GM23338 (cell line): ENCODE measurements at regions not wholly inside any gene's neighbourhood (a gene's known extent, or its start where the extent isn't known, plus 50 kb on each side); places are given as distances from the start of the nearest gene placed in this dataset.

Source experiments
- ATAC-seq: fragments of 200-7000 bp; cut with Tn5 transposase; 3 replicates; pipeline ENCODE4 v1.9.1; 2020
- DNase-seq: peaks from one replicate; pipeline ENCODE4 v3.0.0-alpha.2; 2015; ENCODE audit warnings: low spot score
- H2AFZ ChIP-seq: fragments of 200-600 bp; sonication (generic); 2 replicates; pipeline ENCODE4 v1.8.0; 2016; ENCODE audit warnings: antibody characterized with exemption, mild to moderate bottlenecking, moderate library complexity
- H3F3A ChIP-seq: fragments of 200-600 bp; sonication (generic); replicated peaks from 2 replicates; pipeline ENCODE4 v1.8.0; 2017; ENCODE audit warnings: antibody characterized with exemption, mixed run types, low read depth
- H3K27ac ChIP-seq: fragments of 200-600 bp; sonication (generic); 2 replicates; pipeline ENCODE4 v1.6.1; 2016; ENCODE audit warnings: low read depth
- H3K27me3 ChIP-seq: fragments of 200-600 bp; sonication (generic); 2 replicates; pipeline ENCODE4 v1.8.0; 2016; ENCODE audit warnings: mild to moderate bottlenecking, mixed run types, moderate library complexity; ENCODE audit not compliant: insufficient read depth
- H3K36me3 ChIP-seq: fragments of 200-600 bp; sonication (generic); 2 replicates; pipeline ENCODE4 v1.8.0; 2016; ENCODE audit warnings: mild to moderate bottlenecking; ENCODE audit not compliant: insufficient read depth
- H3K4me1 ChIP-seq: fragments of 200-600 bp; sonication (generic); 2 replicates; pipeline ENCODE4 v1.8.0; 2016; ENCODE audit warnings: mild to moderate bottlenecking, moderate library complexity; ENCODE audit not compliant: insufficient read depth
- H3K4me2 ChIP-seq: fragments of 200-600 bp; sonication (generic); 2 replicates; pipeline ENCODE4 v1.7.1; 2017; ENCODE audit warnings: mixed run types
- H3K4me3 ChIP-seq: fragments of 200-600 bp; sonication (generic); 2 replicates; pipeline ENCODE4 v1.6.1; 2016; ENCODE audit warnings: mixed run types
- H3K79me2 ChIP-seq: fragments of 200-600 bp; sonication (generic); replicated peaks from 2 replicates; pipeline ENCODE4 v1.8.0; 2017; ENCODE audit warnings: mild to moderate bottlenecking; ENCODE audit not compliant: insufficient read depth
- H3K9me2 ChIP-seq: fragments of 200-600 bp; sonication (generic); 2 replicates; pipeline ENCODE4 v1.8.0; 2017; ENCODE audit not compliant: insufficient read depth
- H4K20me1 ChIP-seq: fragments of 200-600 bp; sonication (generic); replicated peaks from 2 replicates; pipeline ENCODE4 v1.8.0; 2017; ENCODE audit warnings: mild to moderate bottlenecking; ENCODE audit not compliant: insufficient read depth
- H3K27ac Mint-ChIP-seq: 2 replicates; pipeline ENCODE4 v1.8.0; 2020; ENCODE audit warnings: inconsistent platforms, mild to moderate bottlenecking, moderate library complexity, mixed read lengths
- H3K27me3 Mint-ChIP-seq: 3 replicates; pipeline ENCODE4 v1.8.0; 2022; ENCODE audit warnings: low read depth, mild to moderate bottlenecking, moderate library complexity, mixed read lengths, inconsistent platforms; ENCODE audit not compliant: insufficient read depth, poor library complexity
- H3K36me3 Mint-ChIP-seq: 3 replicates; pipeline ENCODE4 v1.8.0; 2021; ENCODE audit warnings: low read depth, mild to moderate bottlenecking, inconsistent platforms, moderate library complexity, mixed read lengths
- H3K4me1 Mint-ChIP-seq: 3 replicates; pipeline ENCODE4 v1.8.0; 2020; ENCODE audit warnings: mild to moderate bottlenecking, inconsistent platforms, mixed read lengths
- H3K4me3 Mint-ChIP-seq: 3 replicates; pipeline ENCODE4 v1.8.0; 2021; ENCODE audit warnings: moderate library complexity, mild to moderate bottlenecking, inconsistent platforms, mixed read lengths
- H3K9me3 Mint-ChIP-seq: 3 replicates; pipeline ENCODE4 v1.8.0; 2020; ENCODE audit warnings: moderate library complexity, mild to moderate bottlenecking, inconsistent platforms, mixed read lengths
- CREB1 ChIP-seq: fragments of 250-450 bp; sonication (Bioruptor Pico); IDR thresholded peaks from 2 replicates; pipeline ENCODE4 v1.5.0; 2020; ENCODE audit warnings: low read depth, mild to moderate bottlenecking, moderate library complexity
- EZH2 ChIP-seq: fragments of 200-600 bp; sonication (generic); IDR thresholded peaks from one replicate; pipeline ENCODE4 v1.8.0; 2017; ENCODE audit warnings: antibody characterized with exemption, mild to moderate bottlenecking, low read depth; ENCODE audit not compliant: unreplicated experiment
- EZH2phosphoT487 ChIP-seq: fragments of 200-600 bp; sonication (generic); IDR thresholded peaks from one replicate; pipeline ENCODE4 v1.8.1; 2018; ENCODE audit warnings: antibody characterized with exemption; ENCODE audit not compliant: unreplicated experiment
- JUNB ChIP-seq: IDR thresholded peaks from one replicate; pipeline ENCODE4 v1.6.1; 2016; ENCODE audit warnings: antibody characterized with exemption; ENCODE audit not compliant: unreplicated experiment
- NANOG ChIP-seq: IDR thresholded peaks from 2 replicates; pipeline ENCODE4 v1.6.1; 2016; ENCODE audit warnings: antibody characterized with exemption, borderline replicate concordance
- POLR2AphosphoS5 ChIP-seq: IDR thresholded peaks from 2 replicates; pipeline ENCODE4 v1.6.1; 2016; ENCODE audit warnings: antibody characterized with exemption, low read depth
- STAT1 ChIP-seq: IDR thresholded peaks from one replicate; pipeline ENCODE4 v1.6.1; 2016; ENCODE audit warnings: antibody characterized with exemption; ENCODE audit not compliant: unreplicated experiment
- ZNF114 ChIP-seq: fragments of 250-450 bp; sonication (Bioruptor Pico); IDR thresholded peaks from 2 replicates; pipeline ENCODE4 v1.5.0; 2020; ENCODE audit warnings: mild to moderate bottlenecking, moderate library complexity
- ZNF331 ChIP-seq: fragments of 250-450 bp; sonication (Bioruptor Pico); IDR thresholded peaks from 2 replicates; pipeline ENCODE4 v1.5.0; 2020; ENCODE audit warnings: low read depth, mild to moderate bottlenecking, moderate library complexity
- TF ChIP-seq, protein P1 (sequence below): IDR thresholded peaks from 2 replicates; pipeline ENCODE4 v1.6.1; 2016; ENCODE audit warnings: antibody characterized with exemption
- TF ChIP-seq, protein P2 (sequence below): fragments of 250-450 bp; sonication (Bioruptor Pico); IDR thresholded peaks from 2 replicates; pipeline ENCODE4 v1.5.0; 2020; ENCODE audit warnings: mild to moderate bottlenecking, moderate library complexity
- TF ChIP-seq, protein P3 (sequence below): IDR thresholded peaks from one replicate; pipeline ENCODE4 v1.6.1; 2018; ENCODE audit warnings: antibody characterized with exemption; ENCODE audit not compliant: unreplicated experiment
- TF ChIP-seq, protein P4 (sequence below), 2 experiments: fragments of 200-600 bp in 1 of 2; sonication (generic) in 1 of 2; conservative IDR thresholded peaks; 2 replicates each; pipeline versions ENCODE4 v1.5.1 to v1.6.1; 2016 to 2017; ENCODE audit warnings: antibody characterized with exemption in 2 of 2, low read depth in 2 of 2, mild to moderate bottlenecking in 2 of 2, moderate library complexity in 1 of 2

DNA sequence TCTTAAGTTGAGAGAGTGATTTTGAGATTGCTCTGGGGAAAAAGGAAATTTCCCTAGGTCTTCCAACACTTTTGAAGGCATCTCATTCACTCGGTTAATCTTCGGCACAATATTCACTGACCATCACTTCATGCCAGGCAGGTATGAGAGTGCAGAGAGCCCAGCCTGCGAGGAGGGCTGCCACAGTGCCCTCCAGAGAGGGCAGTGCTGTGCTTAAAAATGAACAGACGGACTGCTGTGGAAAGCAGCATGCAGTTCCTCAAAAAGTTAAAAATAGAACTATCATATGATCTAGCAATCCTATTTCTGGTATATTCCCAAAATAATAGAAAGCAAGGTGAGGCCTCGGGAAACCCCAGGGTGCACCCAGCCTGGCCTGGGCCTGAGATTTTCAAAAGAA lies 374.9 kb upstream of the RAB6C start:
- H3K9me3 Mint-ChIP-seq: peaks cover 9% of the 10 kb centered on the region; the same call in 2 of the 3 replicates
- H3K4me1 Mint-ChIP-seq: peaks cover 15% of the 10 kb centered on the region
- TF ChIP-seq, protein P1, sequence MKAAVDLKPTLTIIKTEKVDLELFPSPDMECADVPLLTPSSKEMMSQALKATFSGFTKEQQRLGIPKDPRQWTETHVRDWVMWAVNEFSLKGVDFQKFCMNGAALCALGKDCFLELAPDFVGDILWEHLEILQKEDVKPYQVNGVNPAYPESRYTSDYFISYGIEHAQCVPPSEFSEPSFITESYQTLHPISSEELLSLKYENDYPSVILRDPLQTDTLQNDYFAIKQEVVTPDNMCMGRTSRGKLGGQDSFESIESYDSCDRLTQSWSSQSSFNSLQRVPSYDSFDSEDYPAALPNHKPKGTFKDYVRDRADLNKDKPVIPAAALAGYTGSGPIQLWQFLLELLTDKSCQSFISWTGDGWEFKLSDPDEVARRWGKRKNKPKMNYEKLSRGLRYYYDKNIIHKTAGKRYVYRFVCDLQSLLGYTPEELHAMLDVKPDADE: no peak
- TF ChIP-seq ZNF114 (no peak), POLR2AphosphoS5 (no peak), ZNF331 (CRISPR knock-in tag) (no peak), STAT1 (no peak), JUNB (no peak), EZH2phosphoT487 (no peak), NANOG (no peak), EZH2 (no peak), CREB1 (no peak)
- TF ChIP-seq, protein P2, sequence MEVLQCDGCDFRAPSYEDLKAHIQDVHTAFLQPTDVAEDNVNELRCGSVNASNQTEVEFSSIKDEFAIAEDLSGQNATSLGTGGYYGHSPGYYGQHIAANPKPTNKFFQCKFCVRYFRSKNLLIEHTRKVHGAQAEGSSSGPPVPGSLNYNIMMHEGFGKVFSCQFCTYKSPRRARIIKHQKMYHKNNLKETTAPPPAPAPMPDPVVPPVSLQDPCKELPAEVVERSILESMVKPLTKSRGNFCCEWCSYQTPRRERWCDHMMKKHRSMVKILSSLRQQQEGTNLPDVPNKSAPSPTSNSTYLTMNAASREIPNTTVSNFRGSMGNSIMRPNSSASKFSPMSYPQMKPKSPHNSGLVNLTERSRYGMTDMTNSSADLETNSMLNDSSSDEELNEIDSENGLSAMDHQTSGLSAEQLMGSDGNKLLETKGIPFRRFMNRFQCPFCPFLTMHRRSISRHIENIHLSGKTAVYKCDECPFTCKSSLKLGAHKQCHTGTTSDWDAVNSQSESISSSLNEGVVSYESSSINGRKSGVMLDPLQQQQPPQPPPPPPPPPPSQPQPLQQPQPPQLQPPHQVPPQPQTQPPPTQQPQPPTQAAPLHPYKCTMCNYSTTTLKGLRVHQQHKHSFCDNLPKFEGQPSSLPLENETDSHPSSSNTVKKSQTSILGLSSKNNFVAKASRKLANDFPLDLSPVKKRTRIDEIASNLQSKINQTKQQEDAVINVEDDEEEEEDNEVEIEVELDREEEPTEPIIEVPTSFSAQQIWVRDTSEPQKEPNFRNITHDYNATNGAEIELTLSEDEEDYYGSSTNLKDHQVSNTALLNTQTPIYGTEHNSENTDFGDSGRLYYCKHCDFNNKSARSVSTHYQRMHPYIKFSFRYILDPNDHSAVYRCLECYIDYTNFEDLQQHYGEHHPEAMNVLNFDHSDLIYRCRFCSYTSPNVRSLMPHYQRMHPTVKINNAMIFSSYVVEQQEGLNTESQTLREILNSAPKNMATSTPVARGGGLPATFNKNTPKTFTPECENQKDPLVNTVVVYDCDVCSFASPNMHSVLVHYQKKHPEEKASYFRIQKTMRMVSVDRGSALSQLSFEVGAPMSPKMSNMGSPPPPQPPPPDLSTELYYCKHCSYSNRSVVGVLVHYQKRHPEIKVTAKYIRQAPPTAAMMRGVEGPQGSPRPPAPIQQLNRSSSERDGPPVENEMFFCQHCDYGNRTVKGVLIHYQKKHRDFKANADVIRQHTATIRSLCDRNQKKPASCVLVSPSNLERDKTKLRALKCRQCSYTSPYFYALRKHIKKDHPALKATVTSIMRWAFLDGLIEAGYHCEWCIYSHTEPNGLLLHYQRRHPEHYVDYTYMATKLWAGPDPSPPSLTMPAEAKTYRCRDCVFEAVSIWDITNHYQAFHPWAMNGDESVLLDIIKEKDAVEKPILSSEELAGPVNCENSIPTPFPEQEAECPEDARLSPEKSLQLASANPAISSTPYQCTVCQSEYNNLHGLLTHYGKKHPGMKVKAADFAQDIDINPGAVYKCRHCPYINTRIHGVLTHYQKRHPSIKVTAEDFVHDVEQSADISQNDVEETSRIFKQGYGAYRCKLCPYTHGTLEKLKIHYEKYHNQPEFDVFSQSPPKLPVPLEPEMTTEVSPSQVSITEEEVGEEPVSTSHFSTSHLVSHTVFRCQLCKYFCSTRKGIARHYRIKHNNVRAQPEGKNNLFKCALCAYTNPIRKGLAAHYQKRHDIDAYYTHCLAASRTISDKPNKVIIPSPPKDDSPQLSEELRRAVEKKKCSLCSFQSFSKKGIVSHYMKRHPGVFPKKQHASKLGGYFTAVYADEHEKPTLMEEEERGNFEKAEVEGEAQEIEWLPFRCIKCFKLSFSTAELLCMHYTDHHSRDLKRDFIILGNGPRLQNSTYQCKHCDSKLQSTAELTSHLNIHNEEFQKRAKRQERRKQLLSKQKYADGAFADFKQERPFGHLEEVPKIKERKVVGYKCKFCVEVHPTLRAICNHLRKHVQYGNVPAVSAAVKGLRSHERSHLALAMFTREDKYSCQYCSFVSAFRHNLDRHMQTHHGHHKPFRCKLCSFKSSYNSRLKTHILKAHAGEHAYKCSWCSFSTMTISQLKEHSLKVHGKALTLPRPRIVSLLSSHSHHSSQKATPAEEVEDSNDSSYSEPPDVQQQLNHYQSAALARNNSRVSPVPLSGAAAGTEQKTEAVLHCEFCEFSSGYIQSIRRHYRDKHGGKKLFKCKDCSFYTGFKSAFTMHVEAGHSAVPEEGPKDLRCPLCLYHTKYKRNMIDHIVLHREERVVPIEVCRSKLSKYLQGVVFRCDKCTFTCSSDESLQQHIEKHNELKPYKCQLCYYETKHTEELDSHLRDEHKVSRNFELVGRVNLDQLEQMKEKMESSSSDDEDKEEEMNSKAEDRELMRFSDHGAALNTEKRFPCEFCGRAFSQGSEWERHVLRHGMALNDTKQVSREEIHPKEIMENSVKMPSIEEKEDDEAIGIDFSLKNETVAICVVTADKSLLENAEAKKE (CRISPR knock-in tag): no peak
- TF ChIP-seq, protein P3, sequence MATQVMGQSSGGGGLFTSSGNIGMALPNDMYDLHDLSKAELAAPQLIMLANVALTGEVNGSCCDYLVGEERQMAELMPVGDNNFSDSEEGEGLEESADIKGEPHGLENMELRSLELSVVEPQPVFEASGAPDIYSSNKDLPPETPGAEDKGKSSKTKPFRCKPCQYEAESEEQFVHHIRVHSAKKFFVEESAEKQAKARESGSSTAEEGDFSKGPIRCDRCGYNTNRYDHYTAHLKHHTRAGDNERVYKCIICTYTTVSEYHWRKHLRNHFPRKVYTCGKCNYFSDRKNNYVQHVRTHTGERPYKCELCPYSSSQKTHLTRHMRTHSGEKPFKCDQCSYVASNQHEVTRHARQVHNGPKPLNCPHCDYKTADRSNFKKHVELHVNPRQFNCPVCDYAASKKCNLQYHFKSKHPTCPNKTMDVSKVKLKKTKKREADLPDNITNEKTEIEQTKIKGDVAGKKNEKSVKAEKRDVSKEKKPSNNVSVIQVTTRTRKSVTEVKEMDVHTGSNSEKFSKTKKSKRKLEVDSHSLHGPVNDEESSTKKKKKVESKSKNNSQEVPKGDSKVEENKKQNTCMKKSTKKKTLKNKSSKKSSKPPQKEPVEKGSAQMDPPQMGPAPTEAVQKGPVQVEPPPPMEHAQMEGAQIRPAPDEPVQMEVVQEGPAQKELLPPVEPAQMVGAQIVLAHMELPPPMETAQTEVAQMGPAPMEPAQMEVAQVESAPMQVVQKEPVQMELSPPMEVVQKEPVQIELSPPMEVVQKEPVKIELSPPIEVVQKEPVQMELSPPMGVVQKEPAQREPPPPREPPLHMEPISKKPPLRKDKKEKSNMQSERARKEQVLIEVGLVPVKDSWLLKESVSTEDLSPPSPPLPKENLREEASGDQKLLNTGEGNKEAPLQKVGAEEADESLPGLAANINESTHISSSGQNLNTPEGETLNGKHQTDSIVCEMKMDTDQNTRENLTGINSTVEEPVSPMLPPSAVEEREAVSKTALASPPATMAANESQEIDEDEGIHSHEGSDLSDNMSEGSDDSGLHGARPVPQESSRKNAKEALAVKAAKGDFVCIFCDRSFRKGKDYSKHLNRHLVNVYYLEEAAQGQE: no peak
- TF ChIP-seq, protein P4, sequence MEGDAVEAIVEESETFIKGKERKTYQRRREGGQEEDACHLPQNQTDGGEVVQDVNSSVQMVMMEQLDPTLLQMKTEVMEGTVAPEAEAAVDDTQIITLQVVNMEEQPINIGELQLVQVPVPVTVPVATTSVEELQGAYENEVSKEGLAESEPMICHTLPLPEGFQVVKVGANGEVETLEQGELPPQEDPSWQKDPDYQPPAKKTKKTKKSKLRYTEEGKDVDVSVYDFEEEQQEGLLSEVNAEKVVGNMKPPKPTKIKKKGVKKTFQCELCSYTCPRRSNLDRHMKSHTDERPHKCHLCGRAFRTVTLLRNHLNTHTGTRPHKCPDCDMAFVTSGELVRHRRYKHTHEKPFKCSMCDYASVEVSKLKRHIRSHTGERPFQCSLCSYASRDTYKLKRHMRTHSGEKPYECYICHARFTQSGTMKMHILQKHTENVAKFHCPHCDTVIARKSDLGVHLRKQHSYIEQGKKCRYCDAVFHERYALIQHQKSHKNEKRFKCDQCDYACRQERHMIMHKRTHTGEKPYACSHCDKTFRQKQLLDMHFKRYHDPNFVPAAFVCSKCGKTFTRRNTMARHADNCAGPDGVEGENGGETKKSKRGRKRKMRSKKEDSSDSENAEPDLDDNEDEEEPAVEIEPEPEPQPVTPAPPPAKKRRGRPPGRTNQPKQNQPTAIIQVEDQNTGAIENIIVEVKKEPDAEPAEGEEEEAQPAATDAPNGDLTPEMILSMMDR (conservative IDR thresholded peaks at IDR 0.05; ENCODE audit: low read depth in 2 of 2): no peak
- no peaks in the 10 kb centered on the region for H4K20me1 ChIP-seq
- H3K27ac ChIP-seq: no peak overlapping the region
- no peak overlapping the region for H3K4me3 Mint-ChIP-seq
- H3K27me3 Mint-ChIP-seq: peaks cover 7% of the 10 kb centered on the region
- no peaks in the 10 kb centered on the region for H3K27me3 ChIP-seq
- no peaks in the 10 kb centered on the region for H3F3A ChIP-seq
- peaks cover 5% of the 10 kb centered on the region; the same call in 1 of the 2 replicates for H3K9me2 ChIP-seq
- no peaks in the 10 kb centered on the region for H3K79me2 ChIP-seq
- no peak; the same call in 2 of the 3 replicates for ATAC-seq
- H3K4me1 ChIP-seq: no peaks in the 10 kb centered on the region; the same call in 1 of the 2 replicates
- no peak overlapping the region for H2AFZ ChIP-seq
- H3K4me3 ChIP-seq: no peak overlapping the region
- DNase-seq: no peak
- H3K4me2 ChIP-seq: no peak overlapping the region
- H3K36me3 Mint-ChIP-seq: no peaks in the 10 kb centered on the region
- H3K36me3 ChIP-seq: no peaks in the 10 kb centered on the region
- no peak overlapping the region for H3K27ac Mint-ChIP-seq
